Left ventricle myocardium inferior (tissue), 1 donor: ENCODE measurements at regions not wholly inside any gene's neighbourhood (a gene's known extent, or its start where the extent isn't known, plus 50 kb on each side); places are given as distances from the start of the nearest gene placed in this dataset.
"Not testable (repeated sequence)": the region's sequence is repeated elsewhere in the genome, so short reads cannot be mapped to it uniquely, and the experiment has no call there.

ENCODE experiments used
- DNase-seq: peaks from one replicate; pipeline ENCODE4 v3.0.0-alpha.2; 2020
- H3K27ac ChIP-seq: fragments of 200-600 bp; replicated peaks from 2 replicates; pipeline ENCODE4 v1.8.0; 2021
- H3K27me3 ChIP-seq: fragments of 200-600 bp; 2 replicates; pipeline ENCODE4 v1.8.0; 2021; ENCODE audit warnings: low read depth
- H3K36me3 ChIP-seq: fragments of 200-600 bp; 2 replicates; pipeline ENCODE4 v1.8.0; 2021
- H3K4me1 ChIP-seq: fragments of 200-600 bp; 2 replicates; pipeline ENCODE4 v1.8.0; 2021
- H3K4me3 ChIP-seq: fragments of 200-600 bp; 2 replicates; pipeline ENCODE4 v1.8.0; 2021; ENCODE audit warnings: mild to moderate bottlenecking, moderate library complexity
- H3K9me3 ChIP-seq: fragments of 200-600 bp; replicated peaks from 2 replicates; pipeline ENCODE4 v1.8.0; 2021
- intact Hi-C: fragments of 100-400 bp; cut with micrococcal nuclease; formaldehyde crosslinking; loops from one replicate; pipeline ENCODE4 v1.11.0; 2022
- TF ChIP-seq, protein P1 (sequence below): fragments of 200-600 bp; IDR thresholded peaks from 2 replicates; pipeline ENCODE4 v1.8.0; 2021; ENCODE audit warnings: antibody characterized with exemption, mild to moderate bottlenecking, borderline replicate concordance
- donor health status: DM: no; HTN: yes; CAD: no; lungs with severe emphysema.

GRCh38 chr1:196027127-196027526, 581.1 kb downstream of the KCNT2 start:
- Histone ChIP-seq H3K36me3 (no peaks in the 10 kb centered on the region), H3K9me3 (no peaks in the 10 kb centered on the region), H3K4me3 (no peak overlapping the region), H3K27ac (no peak overlapping the region), H3K27me3 (no peaks in the 10 kb centered on the region), H3K4me1 (no peaks in the 10 kb centered on the region)
- DNase-seq: no peak
- TF ChIP-seq, protein P1, sequence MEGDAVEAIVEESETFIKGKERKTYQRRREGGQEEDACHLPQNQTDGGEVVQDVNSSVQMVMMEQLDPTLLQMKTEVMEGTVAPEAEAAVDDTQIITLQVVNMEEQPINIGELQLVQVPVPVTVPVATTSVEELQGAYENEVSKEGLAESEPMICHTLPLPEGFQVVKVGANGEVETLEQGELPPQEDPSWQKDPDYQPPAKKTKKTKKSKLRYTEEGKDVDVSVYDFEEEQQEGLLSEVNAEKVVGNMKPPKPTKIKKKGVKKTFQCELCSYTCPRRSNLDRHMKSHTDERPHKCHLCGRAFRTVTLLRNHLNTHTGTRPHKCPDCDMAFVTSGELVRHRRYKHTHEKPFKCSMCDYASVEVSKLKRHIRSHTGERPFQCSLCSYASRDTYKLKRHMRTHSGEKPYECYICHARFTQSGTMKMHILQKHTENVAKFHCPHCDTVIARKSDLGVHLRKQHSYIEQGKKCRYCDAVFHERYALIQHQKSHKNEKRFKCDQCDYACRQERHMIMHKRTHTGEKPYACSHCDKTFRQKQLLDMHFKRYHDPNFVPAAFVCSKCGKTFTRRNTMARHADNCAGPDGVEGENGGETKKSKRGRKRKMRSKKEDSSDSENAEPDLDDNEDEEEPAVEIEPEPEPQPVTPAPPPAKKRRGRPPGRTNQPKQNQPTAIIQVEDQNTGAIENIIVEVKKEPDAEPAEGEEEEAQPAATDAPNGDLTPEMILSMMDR: no peak
- intact Hi-C loops: no loop called here

- DNase-seq, H3K27ac ChIP-seq, H3K4me3 ChIP-seq, H3K9me3 ChIP-seq, H3K36me3 ChIP-seq, intact Hi-C loops, H3K27me3 ChIP-seq, H3K4me1 ChIP-seq: not testable (repeated sequence)
These were observed 587.1 kb downstream of the KCNT2 start for GRCh38 chr1:196021174-196021573.

DNA sequence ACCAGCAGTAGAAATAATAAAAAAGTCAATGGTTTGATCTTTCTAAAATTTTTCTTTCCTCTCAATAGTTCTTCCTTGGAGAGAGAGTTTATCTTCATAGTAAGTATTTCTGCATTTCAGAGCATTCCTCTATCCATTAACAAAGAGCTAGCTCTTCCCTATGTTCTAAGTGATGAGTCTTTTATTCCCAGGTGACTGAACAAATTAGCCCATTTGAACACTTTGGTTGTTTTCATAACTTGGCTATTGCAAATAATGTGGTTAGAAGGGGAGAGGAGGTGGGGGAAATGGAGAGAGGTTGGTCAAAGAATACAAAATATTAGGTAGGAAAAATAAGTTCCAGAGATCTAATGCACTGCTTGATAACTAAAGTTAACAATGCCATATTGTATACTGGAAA, 598.9 kb downstream of the KCNT2 start:
- no peak for DNase-seq
- no peak overlapping the region for H3K27ac ChIP-seq
- no peaks in the 10 kb centered on the region for H3K27me3 ChIP-seq
- TF ChIP-seq, protein P1: no peak
- no peaks in the 10 kb centered on the region for H3K9me3 ChIP-seq
- H3K4me3 ChIP-seq: no peak overlapping the region
- intact Hi-C loops: no loop called here
- no peaks in the 10 kb centered on the region for H3K36me3 ChIP-seq
- H3K4me1 ChIP-seq: no peaks in the 10 kb centered on the region

GRCh38 chr1:196007763-196008162, 600.5 kb downstream of the KCNT2 start:
- no peak for DNase-seq
- H3K27ac ChIP-seq: no peak overlapping the region
- TF ChIP-seq, protein P1: no peak
- H3K4me1 ChIP-seq: no peaks in the 10 kb centered on the region
- H3K27me3 ChIP-seq: no peaks in the 10 kb centered on the region
- no peaks in the 10 kb centered on the region for H3K9me3 ChIP-seq
- H3K4me3 ChIP-seq: no peak overlapping the region
- no peaks in the 10 kb centered on the region for H3K36me3 ChIP-seq
- intact Hi-C loops: no loop called here

GRCh38 chr1:196005426-196005825, 602.8 kb downstream of the KCNT2 start:
- TF ChIP-seq, protein P1: no peak
- H3K36me3 ChIP-seq: no peaks in the 10 kb centered on the region
- H3K27me3 ChIP-seq: no peaks in the 10 kb centered on the region
- no peaks in the 10 kb centered on the region for H3K9me3 ChIP-seq
- no peak overlapping the region for H3K4me3 ChIP-seq
- H3K4me1 ChIP-seq: no peaks in the 10 kb centered on the region
- intact Hi-C loops: no loop called here
- DNase-seq: no peak
- H3K27ac ChIP-seq: no peak overlapping the region

GRCh38 chr1:196004388-196004787, 603.9 kb downstream of the KCNT2 start:
- H3K27ac ChIP-seq, H3K4me3 ChIP-seq, intact Hi-C loops, H3K36me3 ChIP-seq, H3K4me1 ChIP-seq, DNase-seq, H3K27me3 ChIP-seq, H3K9me3 ChIP-seq: not testable (repeated sequence)

DNA sequence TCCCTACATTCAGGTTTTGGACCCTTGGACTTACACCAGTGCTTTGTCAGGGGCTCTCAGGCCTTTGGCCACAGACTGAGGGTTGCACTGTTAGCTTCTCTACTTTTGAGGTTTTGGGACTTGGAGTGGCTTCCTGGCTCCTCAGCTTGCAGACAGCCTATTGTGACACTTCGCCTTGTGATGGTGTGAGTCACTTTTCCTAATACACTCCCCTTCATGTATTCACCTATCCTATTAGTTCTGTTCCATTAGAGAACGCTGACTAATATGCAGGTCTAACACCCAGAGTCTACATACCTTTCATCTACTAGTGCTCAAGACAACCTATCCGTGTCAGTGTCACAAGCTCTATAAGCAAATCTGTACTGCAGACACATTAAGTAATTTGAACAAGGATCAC, 605.3 kb downstream of the KCNT2 start:
- no peaks in the 10 kb centered on the region for H3K36me3 ChIP-seq
- TF ChIP-seq, protein P1: no peak
- no peaks in the 10 kb centered on the region for H3K9me3 ChIP-seq
- no peak overlapping the region for H3K4me3 ChIP-seq
- no peak overlapping the region for H3K27ac ChIP-seq
- no peaks in the 10 kb centered on the region for H3K27me3 ChIP-seq
- H3K4me1 ChIP-seq: no peaks in the 10 kb centered on the region
- DNase-seq: no peak
- intact Hi-C loops: no loop called here

- intact Hi-C loops, H3K4me3 ChIP-seq, H3K9me3 ChIP-seq, H3K36me3 ChIP-seq, H3K27ac ChIP-seq, H3K4me1 ChIP-seq, H3K27me3 ChIP-seq, DNase-seq: not testable (repeated sequence)
These were observed 605.9 kb downstream of the KCNT2 start for GRCh38 chr1:196002296-196002695.
